GM03348 (cell line): ENCODE measurements at regions not wholly inside any gene's neighbourhood (a gene's known extent, or its start where the extent isn't known, plus 50 kb on each side); places are given as distances from the start of the nearest gene placed in this dataset.

Experiments used
- DNase-seq: peaks from one replicate; pipeline ENCODE4 v3.0.0; 2012; ENCODE audit warnings: low spot score

DNA sequence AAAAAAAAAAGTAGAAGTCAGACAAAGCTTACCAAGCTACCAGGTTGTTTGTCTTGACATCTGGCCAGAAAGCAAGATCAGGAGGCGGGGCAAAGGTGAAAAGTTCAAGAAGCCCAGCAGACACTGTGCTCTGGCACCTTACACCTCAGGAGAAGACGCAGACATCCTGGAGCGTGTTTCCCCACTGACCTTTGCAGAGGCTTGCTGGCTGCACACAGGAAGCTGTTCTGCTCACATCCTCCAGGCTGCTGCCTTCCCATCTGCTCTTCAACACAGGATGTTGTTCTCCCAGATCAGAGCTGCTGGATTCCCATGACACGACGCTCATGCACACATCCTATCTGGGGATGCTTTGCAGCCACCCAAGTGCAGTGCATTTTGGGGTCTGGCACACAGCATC lies 174.4 kb upstream of the KIAA1217 start:
- DNase-seq, result no peak

DNA sequence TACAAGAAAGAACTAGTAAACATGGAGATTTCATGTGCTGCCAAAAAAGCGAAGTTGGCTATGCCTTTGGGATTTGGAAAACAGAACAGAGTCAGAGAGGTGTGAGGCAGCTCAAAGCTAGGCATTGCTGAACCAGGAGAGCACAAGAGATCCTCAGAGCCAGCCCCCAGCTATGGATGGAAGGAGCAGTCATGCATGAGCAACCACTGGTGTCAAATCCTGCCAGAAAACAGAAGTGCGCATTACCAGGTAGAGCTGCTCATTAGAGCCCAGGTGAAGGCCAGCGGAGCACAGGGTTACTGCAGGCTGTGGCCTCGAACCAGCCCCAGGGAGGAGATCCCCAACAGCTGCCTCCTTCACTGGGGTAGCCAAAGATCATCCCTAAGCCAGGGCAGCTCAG lies 173.2 kb upstream of the KIAA1217 start:
- DNase-seq, result no peak

DNA sequence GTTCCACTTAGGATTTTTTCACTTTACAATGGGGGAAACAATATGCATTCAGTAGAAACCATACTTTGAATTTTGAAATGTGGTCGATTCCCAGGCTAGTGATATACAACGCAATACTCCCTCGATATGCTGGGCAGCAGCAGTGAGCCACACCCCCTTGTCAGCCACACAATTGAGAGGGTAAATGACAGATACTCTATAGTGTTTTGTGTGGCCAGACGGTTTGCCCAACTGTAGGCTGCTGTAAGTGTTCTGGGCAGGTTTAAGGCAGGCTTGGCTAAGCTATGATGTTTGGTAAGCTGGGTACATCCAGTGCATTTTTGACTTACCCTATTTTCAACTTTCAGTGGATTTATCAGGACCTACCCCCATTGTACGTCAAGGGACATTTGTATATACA lies 169.6 kb upstream of the KIAA1217 start:
- DNase-seq, result no peak

DNA sequence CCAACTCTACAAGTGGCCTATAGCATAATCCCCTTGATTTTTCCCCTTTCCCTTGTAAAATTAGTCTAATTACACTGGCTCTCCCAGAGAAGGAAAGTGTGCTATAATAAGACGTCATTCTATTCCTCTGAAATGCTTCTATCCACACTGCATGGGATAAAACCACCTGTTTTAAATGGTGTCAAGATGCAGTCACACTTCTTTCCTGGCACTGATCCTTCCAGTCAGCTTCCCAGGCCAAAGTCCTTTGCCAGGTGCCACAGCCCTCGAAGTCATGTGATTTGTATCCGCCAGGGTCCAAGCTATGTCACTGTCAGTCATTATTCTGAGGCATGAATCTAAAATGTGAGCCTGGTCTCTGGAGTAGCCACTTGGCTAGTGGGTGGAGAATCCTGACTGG lies 169.0 kb upstream of the KIAA1217 start:
- no peak for DNase-seq

DNA sequence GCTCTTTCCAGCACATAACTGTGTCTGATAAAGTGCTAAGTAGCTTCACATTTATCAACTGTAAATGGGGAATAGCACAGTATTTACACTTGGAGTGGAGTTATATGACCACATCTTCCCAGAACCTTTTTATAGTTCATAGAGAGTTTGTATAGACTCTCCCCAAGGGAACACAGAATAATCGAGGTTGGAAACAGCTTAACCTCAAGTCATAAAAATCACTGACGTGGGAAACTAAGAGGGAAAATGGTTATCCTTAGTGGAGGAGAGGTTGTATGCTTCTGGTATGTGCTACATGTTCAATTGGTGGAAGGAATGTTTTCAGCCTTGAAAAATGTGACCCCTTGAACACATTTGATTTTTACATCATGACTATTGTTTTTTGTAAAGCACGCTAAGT lies 167.9 kb upstream of the KIAA1217 start:
- no peak for DNase-seq

DNA sequence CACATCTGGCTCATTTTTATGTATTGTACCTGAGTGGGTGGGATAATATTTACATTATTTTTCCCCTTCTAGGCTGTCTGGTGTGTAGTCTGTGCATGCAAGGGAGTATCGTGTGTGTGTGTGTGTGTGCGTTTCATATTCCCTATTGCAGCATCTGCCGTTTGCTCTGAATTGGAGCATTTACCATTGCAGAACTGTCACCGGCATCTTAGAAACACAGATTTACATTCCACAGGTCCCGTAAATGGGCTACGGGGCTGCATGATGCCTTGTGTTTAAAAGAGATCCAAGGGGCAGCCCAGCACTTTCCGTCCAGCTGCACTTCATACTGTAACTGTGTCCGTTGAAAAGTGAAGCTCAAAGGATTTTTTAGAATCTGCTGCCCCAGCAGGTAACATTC lies 167.1 kb upstream of the KIAA1217 start:
- DNase-seq, result no peak

DNA sequence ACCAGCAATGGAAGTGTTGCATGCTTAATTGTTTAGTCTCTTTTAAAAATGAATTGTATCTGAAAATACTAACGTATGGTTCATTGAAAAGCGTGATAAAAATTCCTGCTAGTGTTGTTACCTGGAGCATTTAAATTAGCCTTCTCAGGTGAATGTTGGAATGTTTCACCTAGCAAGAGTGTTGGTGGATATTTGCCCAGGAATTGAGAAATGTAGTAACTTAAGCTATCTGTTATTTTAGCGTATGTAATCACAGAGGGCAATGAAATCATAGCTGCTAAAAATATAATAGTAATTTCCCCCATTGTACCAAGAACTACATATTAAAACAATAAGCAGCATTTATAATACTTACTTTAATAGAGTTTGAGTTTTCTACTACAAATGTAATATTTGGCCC lies 166.1 kb upstream of the KIAA1217 start:
- DNase-seq, result no peak

DNA sequence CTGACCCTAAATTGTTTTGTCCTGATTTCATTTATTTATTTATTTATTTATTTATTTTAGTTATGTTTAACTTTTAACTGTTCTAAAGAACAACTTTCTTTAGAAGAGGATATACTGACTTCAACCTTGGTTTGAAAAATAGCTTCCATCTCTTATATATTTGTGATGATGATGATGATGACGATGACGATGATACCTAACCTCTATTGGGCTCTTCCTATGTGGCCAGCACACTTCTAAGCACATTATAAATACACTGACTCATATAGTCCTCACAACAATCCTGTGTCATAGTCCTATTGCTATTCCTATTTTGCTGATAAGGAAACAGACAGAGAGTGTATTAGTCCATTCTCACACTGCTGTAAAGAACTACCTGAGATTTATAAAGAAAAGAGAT lies 162.9 kb upstream of the KIAA1217 start:
- DNase-seq, result no peak

DNA sequence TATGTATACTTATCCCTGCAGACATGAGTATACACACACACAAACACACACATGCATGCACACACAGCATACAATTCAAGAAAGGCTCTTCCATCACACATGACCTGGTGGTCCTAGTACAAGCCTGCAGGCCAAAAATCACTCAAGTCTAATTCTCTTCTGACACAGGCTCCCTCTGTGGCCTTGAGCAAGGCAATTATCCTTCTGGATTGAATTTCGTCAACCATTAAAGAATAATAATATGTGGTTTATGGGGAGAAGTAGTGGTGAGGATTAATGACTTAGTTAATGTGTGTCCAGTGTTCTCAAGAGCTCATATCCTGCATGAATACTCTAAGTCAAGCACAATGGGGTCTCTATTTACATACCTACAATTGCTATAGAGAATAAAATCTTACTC lies 161.8 kb upstream of the KIAA1217 start:
- no peak for DNase-seq

DNA sequence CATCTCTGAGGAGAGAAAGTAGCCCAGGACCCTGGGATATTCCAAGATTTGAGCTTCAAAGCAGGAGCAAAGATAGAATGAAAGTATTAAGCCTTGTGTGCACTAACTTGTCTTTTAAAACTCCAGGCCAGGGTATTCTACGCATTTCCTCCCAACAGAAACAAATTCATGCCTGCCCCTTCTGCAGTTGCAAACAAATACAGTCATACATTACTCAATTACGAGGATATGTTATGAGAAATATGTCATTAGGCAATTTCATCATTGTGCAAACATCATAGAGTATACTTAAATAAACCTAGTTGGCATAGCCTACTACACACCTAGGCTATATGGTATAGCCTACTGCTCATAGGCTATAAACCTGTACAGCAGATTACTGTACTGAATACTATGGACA lies 154.5 kb upstream of the KIAA1217 start:
- no peak for DNase-seq

DNA sequence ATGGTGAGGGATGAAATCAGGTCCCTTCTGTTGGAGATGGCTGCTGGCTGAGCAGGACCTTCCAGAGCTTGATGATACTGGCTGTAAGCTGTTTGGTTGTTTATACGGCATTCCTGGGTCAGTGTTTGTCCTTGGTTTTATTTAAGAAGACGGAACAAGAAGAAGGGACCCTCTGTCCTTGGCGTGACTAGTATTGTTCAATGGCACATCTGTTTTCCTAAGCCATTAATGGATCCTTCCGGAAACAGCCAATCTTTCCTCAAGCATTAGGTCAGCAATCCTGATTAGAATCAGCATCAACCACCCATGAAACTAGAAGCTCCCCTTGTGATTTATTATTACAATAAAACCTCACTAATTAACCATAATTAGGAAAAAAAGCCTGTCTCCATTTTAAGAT lies 128.7 kb upstream of the KIAA1217 start:
- no peak for DNase-seq

DNA sequence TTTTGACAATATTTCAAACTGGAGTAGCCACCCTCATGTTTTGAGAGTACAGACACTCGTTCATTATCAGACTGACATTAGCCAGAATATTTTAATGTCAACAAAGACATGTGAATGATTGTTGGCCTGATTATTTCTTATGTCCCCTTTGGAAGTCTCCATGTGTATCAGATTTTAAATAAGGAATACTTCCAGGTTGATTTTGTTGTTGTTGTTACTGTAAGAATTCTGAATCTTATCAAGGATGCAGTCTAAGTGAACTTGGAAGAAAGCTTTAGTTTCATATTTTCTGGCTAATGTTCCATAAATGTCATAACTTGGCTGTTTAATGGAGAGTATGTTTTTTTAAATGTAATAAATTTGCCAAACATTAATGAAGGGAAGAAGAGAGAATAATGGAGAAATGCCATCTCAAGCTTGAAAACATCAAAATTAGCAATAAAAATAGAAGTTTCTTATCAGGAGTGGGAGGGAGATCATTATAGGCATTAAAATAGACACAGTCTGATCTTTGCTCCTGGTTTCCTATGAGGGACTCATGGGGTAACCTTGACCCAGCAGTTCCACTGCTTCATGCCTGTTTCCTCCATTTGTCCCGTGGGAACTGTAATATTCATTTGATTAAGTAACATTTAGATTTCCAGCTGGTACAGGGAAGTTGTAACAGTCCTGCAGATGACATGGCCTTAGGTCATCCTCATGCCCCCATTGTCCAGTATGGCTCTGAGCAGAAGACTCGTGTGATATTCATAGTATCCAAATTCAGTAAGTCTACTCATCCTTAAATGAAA lies 122.4 kb upstream of the KIAA1217 start:
- DNase-seq, result no peak

DNA sequence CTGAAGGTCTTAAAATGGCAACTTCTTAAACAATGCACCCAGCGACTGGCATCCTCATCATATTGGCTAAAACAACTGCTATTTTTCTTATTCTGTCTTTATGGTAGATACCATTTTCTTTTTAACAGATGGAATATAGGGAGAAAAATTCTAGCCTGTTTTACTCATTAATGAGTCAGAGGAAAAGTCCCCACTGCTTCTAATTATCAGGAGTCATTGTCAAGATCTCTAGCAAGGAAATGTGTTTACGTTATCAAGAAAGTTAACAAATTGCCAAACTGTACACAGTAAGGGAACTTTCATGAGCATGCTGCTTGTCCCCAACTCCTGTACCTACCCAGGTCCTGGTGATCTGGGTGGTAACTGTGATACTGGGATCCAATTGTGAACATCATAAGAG lies 117.7 kb upstream of the KIAA1217 start:
- DNase-seq, result no peak

DNA sequence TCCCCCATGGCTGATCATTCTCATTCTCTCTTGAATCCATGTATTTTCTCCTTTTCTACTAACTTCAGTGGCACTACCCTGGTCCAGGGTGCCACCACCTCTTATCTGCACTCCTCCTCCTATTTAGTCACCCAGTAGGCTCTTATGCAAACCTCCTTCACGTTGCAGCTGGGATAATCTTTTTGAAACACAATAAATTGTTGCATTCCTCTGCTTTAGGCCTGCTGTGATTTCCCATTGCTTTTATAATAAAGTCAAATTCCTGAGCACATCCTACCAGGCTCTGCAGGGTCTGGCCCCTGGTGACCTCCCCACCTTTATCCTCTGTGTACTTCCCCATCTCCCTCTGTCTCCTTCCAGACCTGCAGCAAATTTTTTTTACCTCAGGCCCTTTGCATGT lies 112.7 kb upstream of the KIAA1217 start:
- DNase-seq, result no peak

DNA sequence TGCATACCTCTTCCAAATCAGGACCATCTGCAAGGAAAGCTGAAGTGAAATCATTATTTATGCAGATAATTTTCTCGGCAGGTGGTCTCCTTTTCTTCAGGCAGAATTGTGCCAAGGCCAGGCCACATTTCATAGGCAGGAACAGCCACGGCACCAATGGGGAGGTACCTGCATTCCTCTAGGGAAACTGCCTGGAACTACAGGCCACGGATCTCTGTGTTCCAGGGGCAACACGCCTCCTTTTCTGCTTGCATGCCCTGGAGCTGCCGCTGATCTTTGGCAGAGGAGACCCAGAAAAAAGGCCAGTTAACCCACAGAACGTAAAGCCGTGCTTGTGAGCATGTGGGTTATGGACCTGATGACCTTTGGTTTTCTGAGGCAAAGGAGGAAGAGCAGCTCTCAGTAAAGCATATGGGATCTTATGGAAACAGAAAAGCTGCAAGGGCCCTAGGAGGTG lies 111.2 kb upstream of the KIAA1217 start:
- DNase-seq, result no peak

DNA sequence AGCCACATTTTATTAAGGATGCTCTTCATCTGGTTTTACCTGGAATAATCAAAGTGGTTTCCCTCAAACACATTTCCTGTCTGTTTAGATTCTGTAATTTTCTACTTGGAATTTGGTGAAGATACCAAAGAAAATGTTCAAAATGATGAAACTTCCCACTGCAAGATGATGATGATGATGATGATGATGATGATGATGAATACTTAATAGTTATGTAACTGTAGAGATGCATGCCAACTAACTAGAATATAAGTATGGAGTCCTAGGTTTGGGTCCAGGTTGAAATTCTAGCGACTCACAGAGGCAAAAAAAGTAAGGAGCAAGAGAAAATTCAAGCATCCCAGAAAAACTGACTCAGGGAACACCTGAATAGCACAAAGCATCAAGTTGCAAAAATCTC lies 104.0 kb upstream of the KIAA1217 start:
- DNase-seq, result no peak

DNA sequence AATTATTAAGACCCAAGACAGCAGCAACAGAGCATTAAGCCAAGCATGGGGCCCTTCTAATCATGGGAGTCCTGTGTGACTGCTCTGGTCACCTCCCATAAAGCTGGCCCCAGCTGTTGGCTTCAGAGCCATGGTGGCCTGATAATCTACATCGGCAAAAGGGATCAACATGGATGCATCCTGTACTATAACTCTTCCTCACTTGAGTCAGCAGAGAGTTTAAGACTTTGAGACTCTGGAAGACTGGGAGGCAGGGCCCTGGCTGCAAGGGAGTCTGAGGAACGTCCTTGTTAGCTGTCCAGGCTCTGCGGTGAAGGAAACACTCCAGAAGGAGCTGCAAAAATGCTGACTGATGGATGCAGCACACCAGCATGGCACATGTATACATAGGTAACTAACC lies 95.0 kb upstream of the KIAA1217 start:
- no peak for DNase-seq

DNA sequence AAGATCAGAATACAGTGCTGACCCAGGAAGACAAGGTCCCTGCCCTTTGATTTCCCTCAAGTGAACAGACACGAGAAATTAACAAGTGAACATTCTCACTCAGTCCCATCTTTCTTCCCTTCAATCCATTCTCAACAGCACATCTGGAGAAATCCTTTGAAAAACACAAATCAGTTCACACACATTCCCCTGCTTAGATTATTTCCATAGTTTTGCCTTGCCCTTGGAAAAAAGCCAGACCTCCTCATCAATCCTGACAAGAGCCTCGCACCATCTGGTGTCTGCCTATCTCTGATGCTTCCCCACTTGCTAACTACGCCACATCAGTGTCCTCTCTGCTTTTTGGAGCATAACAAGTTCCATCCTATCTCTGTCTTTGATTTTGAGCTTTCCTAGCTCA lies 94.4 kb upstream of the KIAA1217 start:
- DNase-seq, result no peak

DNA sequence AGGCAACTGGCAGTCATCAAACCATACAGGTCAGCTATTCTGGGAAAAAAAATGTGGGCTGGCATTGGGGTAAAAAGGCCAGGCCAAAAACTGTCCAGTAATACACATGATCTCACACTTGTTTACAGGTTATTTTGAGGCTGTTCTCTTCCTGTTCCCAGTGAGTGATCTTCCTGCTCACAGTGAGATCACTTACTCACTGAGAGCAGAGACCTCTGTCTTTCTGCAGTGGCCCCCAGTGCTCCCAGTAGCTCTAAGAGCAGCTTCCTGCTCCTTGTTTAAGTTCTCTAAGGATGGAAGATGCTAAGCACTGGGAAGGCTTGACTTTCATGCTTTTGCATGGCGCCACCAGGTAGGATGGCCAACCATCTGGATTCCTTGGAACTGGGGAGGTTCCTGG lies 93.5 kb upstream of the KIAA1217 start:
- DNase-seq, result no peak

DNA sequence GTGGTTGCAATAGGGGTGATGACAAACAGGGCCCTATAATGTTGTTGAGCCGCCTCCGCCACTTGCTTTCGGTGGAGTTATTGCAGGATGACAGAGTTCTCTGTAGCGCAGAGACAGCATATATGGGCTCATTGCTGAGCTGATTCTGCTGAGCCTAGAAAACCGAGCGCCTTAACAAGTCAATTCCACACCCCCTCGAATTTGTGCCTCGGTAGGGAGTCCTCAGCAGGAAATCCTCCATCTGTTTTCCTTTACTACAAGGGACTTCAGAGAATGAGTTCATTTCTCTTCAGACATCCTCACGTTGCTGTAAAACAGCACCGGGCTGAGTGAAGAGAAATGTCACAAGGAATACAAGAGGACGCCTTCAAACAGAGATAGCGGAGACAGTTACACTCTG lies 90.7 kb upstream of the KIAA1217 start:
- DNase-seq, result no peak

DNA sequence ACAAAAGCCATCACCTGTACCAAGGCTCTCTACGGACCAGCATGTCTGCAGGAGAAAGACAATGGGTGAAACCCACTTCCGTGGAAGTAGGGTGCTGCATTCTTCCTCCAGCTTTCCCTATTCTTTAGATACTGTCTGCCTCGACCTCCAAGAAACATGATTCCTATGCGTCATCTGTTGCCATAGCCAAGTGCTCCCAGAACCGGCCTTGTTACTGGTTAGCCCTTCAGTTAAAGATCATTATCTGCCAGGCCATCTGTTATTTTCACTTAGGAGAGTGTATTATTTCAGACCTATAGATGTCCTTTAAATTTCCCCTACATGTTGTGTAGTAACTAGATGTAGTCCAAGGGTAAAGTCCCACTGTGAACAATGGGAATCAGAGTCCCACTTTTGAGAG lies 89.0 kb upstream of the KIAA1217 start:
- DNase-seq, result no peak

DNA sequence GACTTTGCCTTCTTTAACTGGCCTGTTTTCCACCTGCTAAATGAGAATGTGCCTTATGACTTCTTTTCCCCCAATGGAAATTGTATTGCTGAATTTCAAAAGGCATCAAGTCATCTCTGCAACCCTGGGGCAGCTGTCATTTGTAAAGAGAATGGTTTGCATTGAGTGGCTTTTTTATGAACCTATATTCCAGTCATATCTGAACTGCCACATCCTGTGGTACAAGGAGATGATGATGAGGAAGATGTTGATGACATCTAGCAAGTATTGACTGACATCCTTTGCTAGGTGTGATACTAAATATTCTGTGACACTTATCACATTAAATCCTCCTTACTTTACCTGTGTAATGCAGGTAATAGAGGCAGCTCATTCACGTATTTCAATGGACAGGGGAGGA lies 88.3 kb upstream of the KIAA1217 start:
- no peak for DNase-seq

DNA sequence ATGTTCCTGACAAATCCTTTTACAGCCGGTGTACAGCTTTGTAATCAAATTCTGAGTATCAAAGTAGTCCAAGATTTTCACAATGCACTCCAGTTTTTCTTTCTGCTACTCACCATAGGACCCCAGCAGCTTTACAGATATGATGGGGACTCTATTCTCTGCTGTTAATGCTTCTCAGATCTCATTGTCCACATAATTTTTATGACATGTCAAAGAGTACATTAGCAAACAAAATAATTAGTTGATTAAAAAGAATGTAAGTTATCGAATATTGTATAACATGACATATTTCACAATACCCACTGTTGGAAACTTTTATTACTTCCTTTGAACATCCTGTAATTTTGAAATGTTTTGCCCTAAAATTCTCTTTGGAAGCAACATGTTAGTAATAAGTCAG lies 81.4 kb upstream of the KIAA1217 start:
- no peak for DNase-seq

DNA sequence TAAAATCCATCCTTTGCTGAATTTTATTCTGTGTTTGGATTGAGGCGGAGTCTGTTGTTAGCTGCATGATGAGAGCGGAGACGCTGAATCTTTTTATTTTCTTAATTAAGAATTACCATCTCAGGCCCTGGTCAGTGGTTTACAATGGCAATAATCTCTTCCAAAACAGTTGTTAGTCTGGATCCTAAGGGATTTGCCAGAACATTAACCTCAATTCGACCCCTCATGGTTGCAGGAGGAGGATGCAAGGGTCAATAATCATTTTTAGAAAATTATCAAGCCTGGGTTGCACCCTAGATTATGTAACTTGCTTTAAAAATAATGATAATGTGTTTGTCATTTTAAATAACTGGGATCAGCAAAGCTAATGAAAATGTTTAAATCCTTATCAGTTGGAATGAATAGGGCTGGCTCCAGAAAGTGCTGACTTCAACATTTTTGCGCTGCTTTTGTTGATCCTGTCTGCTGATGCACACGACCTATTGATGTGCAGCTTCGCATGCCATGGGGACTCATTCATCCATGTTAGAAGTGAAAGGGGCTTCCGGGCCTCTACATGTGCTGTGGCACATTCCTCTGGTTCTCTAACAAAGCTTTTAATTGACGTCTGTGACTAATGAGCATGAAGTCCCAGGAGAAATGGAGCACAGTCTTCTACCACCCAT lies 80.7 kb upstream of the KIAA1217 start:
- DNase-seq, result no peak
